ENCODE measurements at regions not wholly inside any gene's neighbourhood (a gene's known extent, or its start where the extent isn't known, plus 50 kb on each side); places are given as distances from the start of the nearest gene placed in this dataset.
"Not testable (repeated sequence)": the region's sequence is repeated elsewhere in the genome, so short reads cannot be mapped to it uniquely, and the experiment has no call there.

DNA sequence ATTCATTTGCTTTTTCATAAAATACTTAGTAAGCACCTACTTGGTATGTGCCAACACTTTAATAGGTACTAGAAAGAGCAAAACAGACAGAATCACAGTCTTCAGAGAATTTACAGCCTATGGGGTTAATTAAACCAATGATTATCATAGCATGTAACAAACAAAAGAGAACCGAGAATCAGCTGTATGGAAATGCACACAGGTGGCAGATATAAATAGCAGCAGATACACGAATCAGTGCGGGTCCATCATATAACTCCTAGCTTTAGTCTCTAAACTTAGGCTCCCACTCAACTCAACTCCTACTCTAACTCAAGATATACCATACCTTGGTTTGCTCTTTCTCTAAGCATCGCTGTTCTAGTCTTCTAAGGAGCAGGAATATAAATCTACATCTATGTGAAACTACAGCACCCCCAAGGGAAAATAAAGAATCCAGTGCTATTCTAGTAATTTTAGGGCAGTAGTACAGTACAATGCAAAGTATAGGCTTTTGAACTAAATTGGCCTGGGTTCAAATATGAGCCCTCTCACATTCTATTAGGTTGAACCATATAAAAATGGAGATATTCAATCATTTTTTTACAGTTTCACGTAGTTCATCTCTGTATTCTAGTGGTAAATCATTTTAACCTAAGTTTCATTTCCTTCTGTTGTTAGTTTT, 108.5 kb upstream of the NBPF9 start:
- H3K4me3 ChIP-seq (ENCODE audit: extremely low read depth in 1 of 4, insufficient read depth in 2 of 4, low read depth in 3 of 4, low read length in 4 of 4); CTCF ChIA-PET (ENCODE audit: partially characterized antibody); H2AK5ac ChIP-seq (ENCODE audit: low read depth, low read length); H4K20me1 ChIP-seq (replicated peaks in 1 of 2; ENCODE audit: control insufficient read depth in 1 of 2, insufficient read depth in 2 of 2, low read length in 2 of 2); H3K14ac ChIP-seq (ENCODE audit: insufficient read length); H2BK5ac ChIP-seq (ENCODE audit: low read depth, low read length); H3K27me3 ChIP-seq (replicated peaks in 1 of 4; ENCODE audit: control insufficient read depth in 3 of 4, extremely low read depth in 1 of 4, insufficient read depth in 3 of 4, low read length in 3 of 4); H3K27ac ChIP-seq (ENCODE audit: low read depth, low read length); H3K23ac ChIP-seq (ENCODE audit: insufficient read length); H4K5ac ChIP-seq (ENCODE audit: insufficient read length, low read depth, low read length); H2BK20ac ChIP-seq (ENCODE audit: low read length); H3K4me1 ChIP-seq (replicated peaks in 1 of 4; ENCODE audit: control insufficient read depth in 3 of 4, insufficient read depth in 4 of 4, low read length in 3 of 4); DNase-seq (ENCODE audit: low read depth in 1 of 2, low spot score in 2 of 2); H3K36me3 ChIP-seq (ENCODE audit: control insufficient read depth in 2 of 4, insufficient read depth in 4 of 4, low read length in 3 of 4); FAIRE-seq; H3K9ac ChIP-seq (replicated peaks in 1 of 4; ENCODE audit: extremely low read depth in 1 of 4, low read depth in 3 of 4, low read length in 3 of 4); H3K9me3 ChIP-seq (ENCODE audit: insufficient read depth in 2 of 2, low read depth in 1 of 2, low read length in 1 of 2); H3K56ac ChIP-seq (replicated peaks; ENCODE audit: insufficient read length, low read depth, low read length); H4K91ac ChIP-seq (replicated peaks; ENCODE audit: insufficient read length, low read length); H3K4me2 ChIP-seq (ENCODE audit: insufficient read depth in 1 of 2, low read depth in 2 of 2, low read length in 2 of 2); H2BK120ac ChIP-seq (replicated peaks; ENCODE audit: low read depth, low read length); H2BK15ac ChIP-seq (ENCODE audit: low read length); H2BK12ac ChIP-seq (ENCODE audit: low read depth, low read length); H3K79me1 ChIP-seq (ENCODE audit: low read depth, low read length); H2AFZ ChIP-seq (ENCODE audit: low read length); H3K18ac ChIP-seq (ENCODE audit: extremely low read depth, low read length); H3K23me2 ChIP-seq (ENCODE audit: low read depth, low read length); H3K4ac ChIP-seq (replicated peaks; ENCODE audit: insufficient read length, low read depth, low read length); POLR2A ChIA-PET (ENCODE audit: partially characterized antibody); H4K8ac ChIP-seq (ENCODE audit: extremely low read depth, insufficient read depth, low read length); H3K79me2 ChIP-seq (ENCODE audit: control insufficient read depth in 1 of 2, insufficient read depth in 2 of 2, low read length in 2 of 2): not testable (repeated sequence)
- WGBS, 2 experiments (ENCODE audit: extremely low coverage in 1 of 2, insufficient coverage in 1 of 2, insufficient read length in 1 of 2, insufficient replicate concordance in 2 of 2, low coverage in 1 of 2, low lambda C conversion rate in 2 of 2, missing lambda C conversion rate in 1 of 2): 100% methylated on average over 1 of the region's 5 CpGs; no CpG with 5 or more reads in 1 of the 2 experiments

DNA sequence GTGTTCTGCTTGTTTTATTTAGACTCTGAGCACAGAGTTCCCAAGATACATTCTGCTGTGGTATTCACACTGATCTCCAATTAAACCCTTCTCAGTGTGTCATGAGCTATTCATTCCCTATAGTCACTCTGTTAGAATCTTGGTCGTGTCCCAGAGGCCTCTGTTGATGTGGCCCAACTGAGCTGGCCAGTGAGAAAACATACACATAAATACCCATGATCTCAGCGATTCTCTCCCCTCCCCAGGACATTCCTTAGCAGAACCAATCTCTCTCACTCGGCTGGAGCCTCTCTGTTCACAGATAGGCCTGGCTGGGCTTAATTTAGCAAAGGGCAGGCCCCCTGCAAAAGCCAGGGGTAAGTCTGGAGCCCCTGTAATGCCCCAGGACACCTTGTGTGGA, 109.6 kb upstream of the NBPF9 start:
- H3K4me2 ChIP-seq (ENCODE audit: insufficient read depth in 1 of 2, low read depth in 2 of 2, low read length in 2 of 2); H3K36me3 ChIP-seq (ENCODE audit: control insufficient read depth in 2 of 4, insufficient read depth in 4 of 4, low read length in 3 of 4): not testable (repeated sequence)

More for the DNA sequence above, 109.6 kb upstream of the NBPF9 start:
- H4K5ac ChIP-seq (ENCODE audit: insufficient read length, low read depth, low read length); H2BK15ac ChIP-seq (ENCODE audit: low read length); H3K4me3 ChIP-seq (ENCODE audit: extremely low read depth in 1 of 4, insufficient read depth in 2 of 4, low read depth in 3 of 4, low read length in 4 of 4); H2BK120ac ChIP-seq (replicated peaks; ENCODE audit: low read depth, low read length); FAIRE-seq; H3K79me2 ChIP-seq (ENCODE audit: control insufficient read depth in 1 of 2, insufficient read depth in 2 of 2, low read length in 2 of 2); H2BK12ac ChIP-seq (ENCODE audit: low read depth, low read length); H2AFZ ChIP-seq (ENCODE audit: low read length); H3K27me3 ChIP-seq (replicated peaks in 1 of 4; ENCODE audit: control insufficient read depth in 3 of 4, extremely low read depth in 1 of 4, insufficient read depth in 3 of 4, low read length in 3 of 4); H3K9ac ChIP-seq (replicated peaks in 1 of 4; ENCODE audit: extremely low read depth in 1 of 4, low read depth in 3 of 4, low read length in 3 of 4); H3K79me1 ChIP-seq (ENCODE audit: low read depth, low read length); H3K9me3 ChIP-seq (ENCODE audit: insufficient read depth in 2 of 2, low read depth in 1 of 2, low read length in 1 of 2); H3K14ac ChIP-seq (ENCODE audit: insufficient read length); H3K4ac ChIP-seq (replicated peaks; ENCODE audit: insufficient read length, low read depth, low read length); H2BK5ac ChIP-seq (ENCODE audit: low read depth, low read length); H3K23me2 ChIP-seq (ENCODE audit: low read depth, low read length); H2AK5ac ChIP-seq (ENCODE audit: low read depth, low read length); DNase-seq (ENCODE audit: low read depth in 1 of 2, low spot score in 2 of 2); H3K18ac ChIP-seq (ENCODE audit: extremely low read depth, low read length); H2BK20ac ChIP-seq (ENCODE audit: low read length); H4K8ac ChIP-seq (ENCODE audit: extremely low read depth, insufficient read depth, low read length); H4K91ac ChIP-seq (replicated peaks; ENCODE audit: insufficient read length, low read length); H3K56ac ChIP-seq (replicated peaks; ENCODE audit: insufficient read length, low read depth, low read length); POLR2A ChIA-PET (ENCODE audit: partially characterized antibody); CTCF ChIA-PET (ENCODE audit: partially characterized antibody); H4K20me1 ChIP-seq (replicated peaks in 1 of 2; ENCODE audit: control insufficient read depth in 1 of 2, insufficient read depth in 2 of 2, low read length in 2 of 2); H3K4me1 ChIP-seq (replicated peaks in 1 of 4; ENCODE audit: control insufficient read depth in 3 of 4, insufficient read depth in 4 of 4, low read length in 3 of 4); H3K27ac ChIP-seq (ENCODE audit: low read depth, low read length); H3K23ac ChIP-seq (ENCODE audit: insufficient read length): not testable (repeated sequence)
- WGBS, 2 experiments (ENCODE audit: extremely low coverage in 1 of 2, insufficient coverage in 1 of 2, insufficient read length in 1 of 2, insufficient replicate concordance in 2 of 2, low coverage in 1 of 2, low lambda C conversion rate in 2 of 2, missing lambda C conversion rate in 1 of 2): no CpG with 5 or more reads among the region's 3 CpGs
